ENCODE measurements at regions not wholly inside any gene's neighbourhood (a gene's known extent, or its start where the extent isn't known, plus 50 kb on each side); places are given as distances from the start of the nearest gene placed in this dataset.

GRCh38 chr6:156114541-156114940 lies 658.9 kb upstream of the NOX3 start:
- no TSS peak for BruUV-seq (replicated peaks)
- no peak overlapping the region for H2AFZ ChIP-seq (ENCODE audit: low read length)
- POLR2A ChIA-PET = interaction anchor here (0.7 to 1.5 kb wide), 4 partner anchors 8 to 15 kb away, joined by 3 to 4 read pairs (median 3); no protein-coding TSS in a partner anchor

GRCh38 chr6:156113631-156114030 lies 658.0 kb upstream of the NOX3 start:
- no peak overlapping the region for H3K4me2 ChIP-seq (ENCODE audit: low read length)
- no peak for DNase-seq (ENCODE audit: low spot score)
- H3K79me2 ChIP-seq (ENCODE audit: insufficient read depth, low read depth, low read length) = no peaks in the 10 kb centered on the region
- intact Hi-C loops (cut with micrococcal nuclease; ENCODE audit: unreplicated experiment) = no loop called here
- ChIA-PET CTCF (ENCODE audit: unreplicated experiment) (no interaction called here), POLR2A (interaction anchor here (1.1 kb wide), 1 partner anchor 8 kb away, joined by 4 read pairs; no protein-coding TSS in a partner anchor)
- no peaks in the 10 kb centered on the region for H4K20me1 ChIP-seq (ENCODE audit: insufficient read depth, low read length)
- H3K4me1 ChIP-seq (ENCODE audit: insufficient read depth, low read length, poor library complexity, severe bottlenecking) = no peaks in the 10 kb centered on the region
- no TSS peak for BruUV-seq (replicated peaks)
- H3K9me3 ChIP-seq (ENCODE audit: low read length) = no peaks in the 10 kb centered on the region
- TF ChIP-seq CTCF (conservative IDR thresholded peaks at IDR 0.05; ENCODE audit: low read length) = no peak
- no peak for TF ChIP-seq EZH2phosphoT487 (IDR thresholded peaks at IDR 0.05; ENCODE audit: borderline replicate concordance, low read depth, low read length)
- H3K27ac ChIP-seq (ENCODE audit: low read depth, low read length, poor library complexity, severe bottlenecking) = no peak overlapping the region
- no peaks in the 10 kb centered on the region for H3K36me3 ChIP-seq (ENCODE audit: insufficient read depth, low read length)
- no peak overlapping the region for H2AFZ ChIP-seq (ENCODE audit: low read length)
- no peaks in the 10 kb centered on the region for H3K9me2 ChIP-seq (ENCODE audit: insufficient read depth, low read length)
- H3K4me3 ChIP-seq (ENCODE audit: low read depth, low read length, poor library complexity, severe bottlenecking) = no peak overlapping the region

More at GRCh38 chr6:156114541-156114940, 658.9 kb upstream of the NOX3 start:
- Histone ChIP-seq H3K27ac (ENCODE audit: low read depth, low read length, poor library complexity, severe bottlenecking) (no peak overlapping the region), H4K20me1 (ENCODE audit: insufficient read depth, low read length) (no peaks in the 10 kb centered on the region), H3K4me3 (ENCODE audit: low read depth, low read length, poor library complexity, severe bottlenecking) (no peak overlapping the region), H3K36me3 (ENCODE audit: insufficient read depth, low read length) (no peaks in the 10 kb centered on the region), H3K4me1 (ENCODE audit: insufficient read depth, low read length, poor library complexity, severe bottlenecking) (no peaks in the 10 kb centered on the region), H3K9me3 (ENCODE audit: low read length) (no peaks in the 10 kb centered on the region), H3K79me2 (ENCODE audit: insufficient read depth, low read depth, low read length) (no peaks in the 10 kb centered on the region), H3K9me2 (ENCODE audit: insufficient read depth, low read length) (no peaks in the 10 kb centered on the region), H3K4me2 (ENCODE audit: low read length) (no peak overlapping the region)
- DNase-seq (ENCODE audit: low spot score) = no peak
- TF ChIP-seq EZH2phosphoT487 (IDR thresholded peaks at IDR 0.05; ENCODE audit: borderline replicate concordance, low read depth, low read length) (no peak), CTCF (conservative IDR thresholded peaks at IDR 0.05; ENCODE audit: low read length) (no peak)
- CTCF ChIA-PET (ENCODE audit: unreplicated experiment) = no interaction called here
- intact Hi-C loops (cut with micrococcal nuclease; ENCODE audit: unreplicated experiment) = no loop called here

- Histone ChIP-seq H2AFZ (ENCODE audit: low read length) (no peak overlapping the region), H3K4me2 (ENCODE audit: low read length) (no peak overlapping the region), H3K79me2 (ENCODE audit: insufficient read depth, low read depth, low read length) (no peaks in the 10 kb centered on the region), H3K4me1 (ENCODE audit: insufficient read depth, low read length, poor library complexity, severe bottlenecking) (no peaks in the 10 kb centered on the region), H3K9me2 (ENCODE audit: insufficient read depth, low read length) (no peaks in the 10 kb centered on the region), H3K27ac (ENCODE audit: low read depth, low read length, poor library complexity, severe bottlenecking) (no peak overlapping the region), H3K9me3 (ENCODE audit: low read length) (no peaks in the 10 kb centered on the region), H3K36me3 (ENCODE audit: insufficient read depth, low read length) (no peaks in the 10 kb centered on the region), H3K4me3 (ENCODE audit: low read depth, low read length, poor library complexity, severe bottlenecking) (no peak overlapping the region), H4K20me1 (ENCODE audit: insufficient read depth, low read length) (no peaks in the 10 kb centered on the region)
- CTCF ChIA-PET (ENCODE audit: unreplicated experiment) = no interaction called here
- BruUV-seq (replicated peaks) = no TSS peak
- POLR2A ChIA-PET = interaction anchor here (1.3 kb wide), 1 partner anchor 17 kb away, joined by 4 read pairs; no protein-coding TSS in a partner anchor
- intact Hi-C loops (cut with micrococcal nuclease; ENCODE audit: unreplicated experiment) = no loop called here
- TF ChIP-seq CTCF (conservative IDR thresholded peaks at IDR 0.05; ENCODE audit: low read length) = no peak
- no peak for TF ChIP-seq EZH2phosphoT487 (IDR thresholded peaks at IDR 0.05; ENCODE audit: borderline replicate concordance, low read depth, low read length)
- no peak for DNase-seq (ENCODE audit: low spot score)
These were observed 656.3 kb upstream of the NOX3 start for GRCh38 chr6:156111913-156112312.

Data from OCI-LY7 (cell line).